Nephron (organoid): ENCODE measurements at regions not wholly inside any gene's neighbourhood (a gene's known extent, or its start where the extent isn't known, plus 50 kb on each side); places are given as distances from the start of the nearest gene placed in this dataset.

ENCODE experiments used
- H3K27ac Mint-ChIP-seq, 3 experiments: 2 replicates each; pipeline ENCODE4 v1.8.0; 2020; ENCODE audit warnings: mixed read lengths in 3 of 3, mild to moderate bottlenecking in 2 of 3, moderate library complexity in 1 of 3
- H3K27me3 Mint-ChIP-seq: 2 replicates; pipeline ENCODE4 v1.8.0; 2021; ENCODE audit warnings: low read depth, mild to moderate bottlenecking, moderate library complexity, mixed read lengths
- H3K36me3 Mint-ChIP-seq: 2 replicates; pipeline ENCODE4 v1.8.0; 2020; ENCODE audit warnings: low read depth, mixed read lengths
- H3K4me1 Mint-ChIP-seq: 2 replicates; pipeline ENCODE4 v1.8.0; 2020; ENCODE audit warnings: mixed read lengths
- H3K4me3 Mint-ChIP-seq, 3 experiments: 2 replicates each; pipeline ENCODE4 v1.8.0; 2020; ENCODE audit warnings: mild to moderate bottlenecking in 3 of 3, mixed read lengths in 3 of 3, moderate library complexity in 2 of 3
- H3K9me3 Mint-ChIP-seq: 2 replicates; pipeline ENCODE4 v1.8.0; 2020; ENCODE audit warnings: mixed read lengths
- CTCF ChIP-seq, 3 experiments: fragments of 200-600 bp; sonication (generic); IDR thresholded peaks; one replicate each; pipeline ENCODE4 v1.5.0; 2021; ENCODE audit warnings: antibody characterized with exemption in 3 of 3; ENCODE audit not compliant: unreplicated experiment in 3 of 3

DNA sequence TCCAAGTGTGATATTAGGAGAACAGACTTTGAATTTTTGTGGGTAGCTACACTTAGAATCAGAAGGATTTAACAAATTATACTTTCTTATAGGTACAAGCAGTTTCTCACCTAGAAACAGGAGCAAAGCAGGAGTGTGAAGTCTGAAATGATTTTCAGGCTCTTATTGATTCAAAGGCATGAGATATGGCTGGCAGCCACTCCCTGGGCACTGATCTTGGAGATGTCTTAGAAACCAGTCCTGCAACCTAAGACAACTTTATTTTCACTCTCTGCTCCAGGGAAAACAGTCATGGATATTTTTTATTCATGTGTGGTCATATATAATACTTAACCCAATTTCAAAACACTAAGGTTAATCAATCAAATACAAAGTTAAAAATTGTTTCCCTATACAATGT is 254.9 kb upstream of the TMEM132C start:
- Mint-ChIP-seq H3K36me3 (no peaks in the 10 kb centered on the region), H3K9me3 (no peaks in the 10 kb centered on the region), H3K27ac (no peak overlapping the region), H3K27me3 (peaks cover 10% of the 10 kb centered on the region), H3K4me1 (no peaks in the 10 kb centered on the region), H3K4me3 (no peak overlapping the region)
- no peak for TF ChIP-seq CTCF (IDR thresholded peaks at IDR 0.05; ENCODE audit: unreplicated experiment in 3 of 3)

DNA sequence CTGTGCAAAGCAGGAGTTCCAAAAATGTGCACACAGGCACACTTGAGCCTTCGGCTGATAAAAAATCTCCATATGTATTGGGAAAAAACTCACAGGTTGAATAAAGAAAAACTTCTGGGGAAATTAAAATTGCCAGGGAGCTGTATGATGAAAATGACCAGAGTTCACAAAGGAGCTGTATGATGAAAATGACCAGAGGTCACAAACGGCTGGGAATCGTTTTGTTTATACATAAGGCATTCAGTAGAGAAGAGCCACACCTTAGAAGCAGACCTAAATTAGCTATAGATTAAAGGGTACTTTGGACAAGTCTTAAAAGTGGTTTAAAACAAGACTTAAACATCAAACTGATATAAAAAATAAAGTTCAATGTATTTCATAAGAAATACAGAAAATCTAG is 251.7 kb upstream of the TMEM132C start:
- H3K4me3 Mint-ChIP-seq = no peak overlapping the region
- TF ChIP-seq CTCF (IDR thresholded peaks at IDR 0.05; ENCODE audit: unreplicated experiment in 3 of 3) = no peak
- H3K4me1 Mint-ChIP-seq = no peaks in the 10 kb centered on the region
- no peak overlapping the region for H3K27ac Mint-ChIP-seq
- H3K27me3 Mint-ChIP-seq = peaks cover 15% of the 10 kb centered on the region
- no peaks in the 10 kb centered on the region for H3K36me3 Mint-ChIP-seq
- H3K9me3 Mint-ChIP-seq = no peaks in the 10 kb centered on the region

GRCh38 chr12:128018067-128018466 is 248.9 kb upstream of the TMEM132C start:
- Mint-ChIP-seq H3K4me1 (no peaks in the 10 kb centered on the region), H3K27ac (no peak overlapping the region), H3K27me3 (peaks cover 12% of the 10 kb centered on the region), H3K36me3 (no peaks in the 10 kb centered on the region), H3K9me3 (no peaks in the 10 kb centered on the region), H3K4me3 (no peak overlapping the region)
- no peak for TF ChIP-seq CTCF (IDR thresholded peaks at IDR 0.05; ENCODE audit: unreplicated experiment in 3 of 3)

- Mint-ChIP-seq H3K27me3 (peaks cover 27% of the 10 kb centered on the region), H3K27ac (no peak overlapping the region), H3K36me3 (no peaks in the 10 kb centered on the region), H3K4me1 (no peaks in the 10 kb centered on the region), H3K9me3 (no peaks in the 10 kb centered on the region), H3K4me3 (no peak overlapping the region)
- TF ChIP-seq CTCF (IDR thresholded peaks at IDR 0.05; ENCODE audit: unreplicated experiment in 3 of 3) = no peak
These were observed 246.9 kb upstream of the TMEM132C start for GRCh38 chr12:128019996-128020544.

- Mint-ChIP-seq H3K4me1 (no peaks in the 10 kb centered on the region), H3K27me3 (peaks cover 32% of the 10 kb centered on the region), H3K9me3 (no peaks in the 10 kb centered on the region), H3K4me3 (no peak overlapping the region), H3K27ac (no peak overlapping the region), H3K36me3 (no peaks in the 10 kb centered on the region)
- TF ChIP-seq CTCF (IDR thresholded peaks at IDR 0.05; ENCODE audit: unreplicated experiment in 3 of 3) = no peak
These were observed 245.4 kb upstream of the TMEM132C start for GRCh38 chr12:128021561-128021960.

DNA sequence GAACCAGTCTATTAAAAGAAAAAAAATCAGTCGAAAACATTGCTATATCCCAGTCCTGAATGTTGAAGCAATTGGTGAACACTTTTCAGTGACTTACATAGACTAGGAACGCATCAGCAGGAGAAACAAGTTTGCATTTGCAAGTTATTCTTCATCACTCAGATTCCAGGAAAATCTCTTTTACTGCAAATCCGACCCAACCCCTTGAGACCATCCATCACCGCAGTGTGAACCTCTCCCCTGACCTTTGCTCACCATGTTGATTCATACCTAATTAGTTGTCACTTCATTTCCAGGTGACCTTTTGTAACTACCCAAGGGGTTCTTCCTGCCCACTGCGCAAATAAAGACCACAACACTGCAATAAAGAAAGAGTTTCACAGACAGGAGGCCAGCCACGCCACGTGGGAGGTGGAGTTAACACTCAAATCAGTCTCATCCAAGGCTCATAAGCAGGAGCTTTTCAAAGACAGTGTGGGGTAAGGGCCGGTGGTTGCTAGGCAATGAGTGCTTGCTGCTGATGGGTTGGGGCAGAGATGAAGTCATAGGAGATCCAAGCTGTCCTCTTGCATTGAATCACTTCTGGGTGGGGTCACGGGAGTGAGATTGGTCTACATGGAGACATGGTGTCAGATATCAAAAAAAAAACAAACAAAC is 241.3 kb upstream of the TMEM132C start:
- no peaks in the 10 kb centered on the region for H3K36me3 Mint-ChIP-seq
- H3K27ac Mint-ChIP-seq = no peak overlapping the region
- no peaks in the 10 kb centered on the region for H3K9me3 Mint-ChIP-seq
- no peaks in the 10 kb centered on the region for H3K4me1 Mint-ChIP-seq
- peaks cover 39% of the 10 kb centered on the region for H3K27me3 Mint-ChIP-seq
- TF ChIP-seq CTCF (IDR thresholded peaks at IDR 0.05; ENCODE audit: unreplicated experiment in 3 of 3) = no peak
- no peak overlapping the region for H3K4me3 Mint-ChIP-seq
